GM12878 (cell line): ENCODE measurements at regions not wholly inside any gene's neighbourhood (a gene's known extent, or its start where the extent isn't known, plus 50 kb on each side); places are given as distances from the start of the nearest gene placed in this dataset.

Experiments used
- ATAC-seq: fragments of 200-7000 bp; cut with Tn5 transposase; 3 replicates; pipeline ENCODE4 v1.9.1; 2020; ENCODE audit warnings: mild to moderate bottlenecking, moderate library complexity
- BruUV-seq: library from RNA; stranded (reverse); fragments of 400-500 nt; replicated peaks from 2 replicates; lab custom pipeline; 2021; lab: Mats Ljungman, UMichigan
- CTCF ChIA-PET: fragments of 300-600 bp; sonication (Branson Sonifier 250); formaldehyde crosslinking; extraction: SDS; loops from one replicate; lab custom pipeline; 2021; ENCODE audit warnings: inconsistent platforms; lab: Yijun Ruan, JAX
- POLR2A ChIA-PET: fragments of 350-600 bp; formaldehyde crosslinking; extraction: SDS; loops from one replicate; lab custom pipeline; 2021; ENCODE audit warnings: inconsistent platforms; lab: Charles Lee
- RAD21 ChIA-PET: fragments of 300-600 bp; sonication (Branson Sonifier 250); formaldehyde crosslinking; loops from one replicate; lab custom pipeline; 2023; ENCODE audit warnings: antibody characterized with exemption; ENCODE audit not compliant: unreplicated experiment; lab: Charles Lee
- SMC1A ChIA-PET: fragments of 300-600 bp; sonication (Branson Sonifier 250); formaldehyde crosslinking; loops from one replicate; lab custom pipeline; 2023; ENCODE audit not compliant: unreplicated experiment, uncharacterized antibody; lab: Charles Lee
- DNase-seq: peaks from one replicate; pipeline ENCODE4 v3.0.0-alpha.2; 2011; ENCODE audit warnings: low read depth, low spot score
- FAIRE-seq: peaks from 3 replicates; lab custom pipeline; 2011; peaks lifted over from hg19 to GRCh38; lab: Jason Lieb, UNC
- H2AFZ ChIP-seq: 2 replicates; pipeline ENCODE4 v1.6.0; 2011; ENCODE audit warnings: low read depth, low read length, control low read depth; ENCODE audit not compliant: control insufficient read depth
- H3K27ac ChIP-seq: 2 replicates; pipeline ENCODE4 v1.5.1; 2011; ENCODE audit warnings: control low read depth; ENCODE audit not compliant: control insufficient read depth, insufficient read depth
- H3K27me3 ChIP-seq, 2 experiments: replicated peaks in 1 of 2; 2 replicates each; pipeline versions ENCODE4 v1.6.0 to v1.6.1; 2011; ENCODE audit warnings: low read length in 1 of 2; ENCODE audit not compliant: control insufficient read depth in 2 of 2, insufficient read depth in 2 of 2
- H3K36me3 ChIP-seq, 2 experiments: 2 replicates each; pipeline ENCODE4 v1.5.1; 2011; ENCODE audit warnings: low read length in 1 of 2; ENCODE audit not compliant: control insufficient read depth in 2 of 2, insufficient read depth in 2 of 2
- H3K4me1 ChIP-seq: 2 replicates; pipeline ENCODE4 v1.6.1; 2011; ENCODE audit warnings: mild to moderate bottlenecking, low read length, moderate library complexity, mixed read lengths; ENCODE audit not compliant: control insufficient read depth, insufficient read depth
- H3K4me2 ChIP-seq: 2 replicates; pipeline ENCODE4 v1.6.0; 2011; ENCODE audit warnings: control low read depth; ENCODE audit not compliant: control insufficient read depth, insufficient read depth
- H3K4me3 ChIP-seq: fragments of 200-600 bp; sonication (generic); 2 replicates; pipeline ENCODE4 v1.5.1; 2016
- H3K79me2 ChIP-seq: 2 replicates; pipeline ENCODE4 v1.6.0; 2011; ENCODE audit warnings: low read length; ENCODE audit not compliant: control insufficient read depth, insufficient read depth
- H3K9ac ChIP-seq: 2 replicates; pipeline ENCODE4 v1.8.0; 2011; ENCODE audit warnings: low read length, control low read depth, mixed read lengths; ENCODE audit not compliant: control insufficient read depth, insufficient read depth
- H3K9me3 ChIP-seq: replicated peaks from 3 replicates; pipeline ENCODE4 v1.5.1; 2011; ENCODE audit warnings: mild to moderate bottlenecking, low read length; ENCODE audit not compliant: control insufficient read depth, insufficient read depth
- H4K20me1 ChIP-seq: 2 replicates; pipeline ENCODE4 v1.6.0; 2011; ENCODE audit not compliant: control insufficient read depth, insufficient read depth
- BACH1 ChIP-seq: fragments of 450-650 bp; IDR thresholded peaks from 2 replicates; pipeline ENCODE4 v1.6.1; 2017; ENCODE audit warnings: mild to moderate bottlenecking, borderline replicate concordance
- BRCA1 ChIP-seq: IDR thresholded peaks from 2 replicates; pipeline ENCODE4 v1.6.1; 2011; ENCODE audit warnings: low read depth, low read length, improper control_type of control experiment
- CREB1 ChIP-seq: IDR thresholded peaks from 2 replicates; pipeline ENCODE4 v1.6.1; 2012; ENCODE audit warnings: low read depth, mild to moderate bottlenecking, inconsistent platforms
- CREM ChIP-seq: IDR thresholded peaks from 2 replicates; pipeline ENCODE4 v1.6.1; 2014; ENCODE audit warnings: antibody characterized with exemption, low read depth
- KDM1A ChIP-seq: fragments of 200-600 bp; sonication (generic); IDR thresholded peaks from 2 replicates; pipeline ENCODE4 v1.6.1; 2016; ENCODE audit warnings: borderline replicate concordance
- KLF5 ChIP-seq: fragments of 450-650 bp; IDR thresholded peaks from 2 replicates; pipeline ENCODE4 v1.6.1; 2014; ENCODE audit warnings: mild to moderate bottlenecking; ENCODE audit not compliant: partially characterized antibody
- MEF2B ChIP-seq: fragments of 450-650 bp; IDR thresholded peaks from 2 replicates; pipeline ENCODE4 v1.6.1; 2018; ENCODE audit warnings: mild to moderate bottlenecking, moderate library complexity; ENCODE audit not compliant: partially characterized antibody, poor library complexity, severe bottlenecking
- MYB ChIP-seq: fragments of 150-350 bp; IDR thresholded peaks from 2 replicates; pipeline ENCODE4 v1.6.1; 2014; ENCODE audit warnings: mild to moderate bottlenecking, low read depth, low read length, borderline replicate concordance
- NR2C1 ChIP-seq: fragments of 450-650 bp; IDR thresholded peaks from 2 replicates; pipeline ENCODE4 v1.6.1; 2017; ENCODE audit warnings: antibody characterized with exemption, mild to moderate bottlenecking, moderate library complexity
- POLR2AphosphoS2 ChIP-seq: IDR thresholded peaks from 2 replicates; pipeline ENCODE4 v1.6.1; 2011; ENCODE audit warnings: low read depth, mild to moderate bottlenecking, low read length, improper control_type of control experiment, moderate library complexity
- RB1 ChIP-seq: fragments of 450-650 bp; formaldehyde crosslinking; IDR thresholded peaks from 2 replicates; pipeline ENCODE4 v1.6.1; 2017; ENCODE audit warnings: mild to moderate bottlenecking, borderline replicate concordance
- RCOR1 ChIP-seq: conservative IDR thresholded peaks from 2 replicates; pipeline ENCODE4 v1.6.1; 2012; ENCODE audit warnings: low read depth, low read length, improper control_type of control experiment
- TARDBP ChIP-seq: IDR thresholded peaks from 2 replicates; pipeline ENCODE4 v1.6.1; 2016; ENCODE audit warnings: borderline replicate concordance
- TBL1XR1 ChIP-seq: IDR thresholded peaks from 2 replicates; pipeline ENCODE4 v1.6.1; 2012; ENCODE audit warnings: low read depth, low read length, improper control_type of control experiment
- ZNF207 ChIP-seq: fragments of 450-650 bp; IDR thresholded peaks from 2 replicates; pipeline ENCODE4 v1.6.1; 2014; ENCODE audit warnings: antibody characterized with exemption, mild to moderate bottlenecking, borderline replicate concordance
- ZNF217 ChIP-seq: fragments of 450-650 bp; IDR thresholded peaks from 2 replicates; pipeline ENCODE4 v1.6.1; 2017; ENCODE audit warnings: antibody characterized with exemption, mild to moderate bottlenecking
- WGBS: methylation state at CpG from one replicate; pipeline ENCODE4 v1.1.6; 2016; ENCODE audit warnings: low lambda C conversion rate; ENCODE audit not compliant: insufficient replicate concordance, insufficient coverage; ENCODE audit errors: missing lambda C conversion rate; 5-methylcytosine and 5-hydroxymethylcytosine counted together
- in situ Hi-C: fragments of 300-500 bp; cut with MboI; formaldehyde crosslinking; loops from 9 replicates; pipeline ENCODE4 v1.14.3; 2018; ENCODE audit warnings: mixed read lengths
- intact Hi-C: fragments of 100-400 bp; cut with micrococcal nuclease; formaldehyde crosslinking; loops from one replicate; pipeline ENCODE4 v1.14.2; 2022; ENCODE audit not compliant: unreplicated experiment
- TF ChIP-seq, protein P1 (sequence below): IDR thresholded peaks from 2 replicates; pipeline ENCODE4 v1.6.1; 2012; ENCODE audit warnings: low read length, inconsistent platforms
- TF ChIP-seq, protein P2 (sequence below): fragments of 450-650 bp; IDR thresholded peaks from 2 replicates; pipeline ENCODE4 v1.6.1; 2017; ENCODE audit warnings: borderline replicate concordance
- TF ChIP-seq, protein P3 (sequence below): fragments of 450-650 bp; IDR thresholded peaks from 2 replicates; pipeline ENCODE4 v1.6.1; 2018; ENCODE audit warnings: borderline replicate concordance, mild to moderate bottlenecking; ENCODE audit not compliant: partially characterized antibody
- TF ChIP-seq, protein P4 (sequence below): fragments of 450-650 bp; IDR thresholded peaks from 2 replicates; pipeline ENCODE4 v1.6.1; 2014; ENCODE audit warnings: mild to moderate bottlenecking

DNA sequence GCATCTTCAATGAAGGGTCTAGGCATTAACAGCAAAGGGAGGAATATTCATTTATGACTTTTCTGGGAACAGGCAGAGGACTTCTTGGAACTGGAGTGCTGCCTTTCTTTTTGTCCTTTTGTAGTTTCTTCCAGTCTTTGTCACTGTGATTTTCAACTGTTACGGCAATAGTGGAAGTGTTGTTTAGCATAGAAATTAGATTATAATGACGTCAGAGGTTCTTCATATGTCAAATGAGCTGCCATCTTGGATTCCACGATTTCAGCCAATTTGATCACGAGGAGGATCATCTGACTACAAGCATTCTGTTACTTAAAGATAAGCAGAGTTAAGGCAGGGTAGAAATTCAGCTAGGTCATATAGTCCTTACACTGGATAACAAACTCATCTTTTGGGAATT lies 239.0 kb downstream of the NEBL start:
- H2AFZ ChIP-seq: no peak overlapping the region
- no peak for DNase-seq
- TF ChIP-seq RCOR1 (no peak), KDM1A (no peak), MYB (no peak), NR2C1 (no peak), TBL1XR1 (no peak), ZNF217 (no peak), RB1 (no peak), ZNF207 (no peak), KLF5 (no peak), BACH1 (no peak), POLR2AphosphoS2 (no peak), BRCA1 (no peak), TARDBP (no peak), MEF2B (no peak), CREB1 (no peak), CREM (no peak)
- TF ChIP-seq, protein P1, sequence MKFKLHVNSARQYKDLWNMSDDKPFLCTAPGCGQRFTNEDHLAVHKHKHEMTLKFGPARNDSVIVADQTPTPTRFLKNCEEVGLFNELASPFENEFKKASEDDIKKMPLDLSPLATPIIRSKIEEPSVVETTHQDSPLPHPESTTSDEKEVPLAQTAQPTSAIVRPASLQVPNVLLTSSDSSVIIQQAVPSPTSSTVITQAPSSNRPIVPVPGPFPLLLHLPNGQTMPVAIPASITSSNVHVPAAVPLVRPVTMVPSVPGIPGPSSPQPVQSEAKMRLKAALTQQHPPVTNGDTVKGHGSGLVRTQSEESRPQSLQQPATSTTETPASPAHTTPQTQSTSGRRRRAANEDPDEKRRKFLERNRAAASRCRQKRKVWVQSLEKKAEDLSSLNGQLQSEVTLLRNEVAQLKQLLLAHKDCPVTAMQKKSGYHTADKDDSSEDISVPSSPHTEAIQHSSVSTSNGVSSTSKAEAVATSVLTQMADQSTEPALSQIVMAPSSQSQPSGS: no peak
- TF ChIP-seq, protein P2, sequence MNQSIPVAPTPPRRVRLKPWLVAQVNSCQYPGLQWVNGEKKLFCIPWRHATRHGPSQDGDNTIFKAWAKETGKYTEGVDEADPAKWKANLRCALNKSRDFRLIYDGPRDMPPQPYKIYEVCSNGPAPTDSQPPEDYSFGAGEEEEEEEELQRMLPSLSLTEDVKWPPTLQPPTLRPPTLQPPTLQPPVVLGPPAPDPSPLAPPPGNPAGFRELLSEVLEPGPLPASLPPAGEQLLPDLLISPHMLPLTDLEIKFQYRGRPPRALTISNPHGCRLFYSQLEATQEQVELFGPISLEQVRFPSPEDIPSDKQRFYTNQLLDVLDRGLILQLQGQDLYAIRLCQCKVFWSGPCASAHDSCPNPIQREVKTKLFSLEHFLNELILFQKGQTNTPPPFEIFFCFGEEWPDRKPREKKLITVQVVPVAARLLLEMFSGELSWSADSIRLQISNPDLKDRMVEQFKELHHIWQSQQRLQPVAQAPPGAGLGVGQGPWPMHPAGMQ: no peak
- TF ChIP-seq, protein P3, sequence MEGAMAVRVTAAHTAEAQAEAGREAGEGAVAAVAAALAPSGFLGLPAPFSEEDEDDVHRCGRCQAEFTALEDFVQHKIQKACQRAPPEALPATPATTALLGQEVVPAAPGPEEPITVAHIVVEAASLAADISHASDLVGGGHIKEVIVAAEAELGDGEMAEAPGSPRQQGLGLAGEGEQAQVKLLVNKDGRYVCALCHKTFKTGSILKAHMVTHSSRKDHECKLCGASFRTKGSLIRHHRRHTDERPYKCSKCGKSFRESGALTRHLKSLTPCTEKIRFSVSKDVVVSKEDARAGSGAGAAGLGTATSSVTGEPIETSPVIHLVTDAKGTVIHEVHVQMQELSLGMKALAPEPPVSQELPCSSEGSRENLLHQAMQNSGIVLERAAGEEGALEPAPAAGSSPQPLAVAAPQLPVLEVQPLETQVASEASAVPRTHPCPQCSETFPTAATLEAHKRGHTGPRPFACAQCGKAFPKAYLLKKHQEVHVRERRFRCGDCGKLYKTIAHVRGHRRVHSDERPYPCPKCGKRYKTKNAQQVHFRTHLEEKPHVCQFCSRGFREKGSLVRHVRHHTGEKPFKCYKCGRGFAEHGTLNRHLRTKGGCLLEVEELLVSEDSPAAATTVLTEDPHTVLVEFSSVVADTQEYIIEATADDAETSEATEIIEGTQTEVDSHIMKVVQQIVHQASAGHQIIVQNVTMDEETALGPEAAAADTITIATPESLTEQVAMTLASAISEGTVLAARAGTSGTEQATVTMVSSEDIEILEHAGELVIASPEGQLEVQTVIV: no peak
- TF ChIP-seq, protein P4, sequence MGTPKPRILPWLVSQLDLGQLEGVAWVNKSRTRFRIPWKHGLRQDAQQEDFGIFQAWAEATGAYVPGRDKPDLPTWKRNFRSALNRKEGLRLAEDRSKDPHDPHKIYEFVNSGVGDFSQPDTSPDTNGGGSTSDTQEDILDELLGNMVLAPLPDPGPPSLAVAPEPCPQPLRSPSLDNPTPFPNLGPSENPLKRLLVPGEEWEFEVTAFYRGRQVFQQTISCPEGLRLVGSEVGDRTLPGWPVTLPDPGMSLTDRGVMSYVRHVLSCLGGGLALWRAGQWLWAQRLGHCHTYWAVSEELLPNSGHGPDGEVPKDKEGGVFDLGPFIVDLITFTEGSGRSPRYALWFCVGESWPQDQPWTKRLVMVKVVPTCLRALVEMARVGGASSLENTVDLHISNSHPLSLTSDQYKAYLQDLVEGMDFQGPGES: no peak
- WGBS: 16% methylated on average over 4 of the region's 4 CpGs
- no peaks in the 10 kb centered on the region for H3K9me3 ChIP-seq
- in situ Hi-C loops: no loop called here
- H3K27ac ChIP-seq: no peak overlapping the region
- no peaks in the 10 kb centered on the region for H3K79me2 ChIP-seq
- no peak overlapping the region for H3K9ac ChIP-seq
- CTCF ChIA-PET: no interaction called here
- no peak overlapping the region for H3K4me3 ChIP-seq
- H3K4me2 ChIP-seq: no peak overlapping the region
- POLR2A ChIA-PET: no interaction called here
- SMC1A ChIA-PET: no interaction called here
- no peaks in the 10 kb centered on the region for H4K20me1 ChIP-seq
- no peaks in the 10 kb centered on the region for H3K27me3 ChIP-seq
- no peak for FAIRE-seq
- RAD21 ChIA-PET: no interaction called here
- H3K4me1 ChIP-seq: no peaks in the 10 kb centered on the region
- intact Hi-C loops: no loop called here
- no peak for ATAC-seq
- H3K36me3 ChIP-seq: no peaks in the 10 kb centered on the region
- no TSS peak for BruUV-seq
